Pancreas (tissue), 10 donors: ENCODE measurements at regions not wholly inside any gene's neighbourhood (a gene's known extent, or its start where the extent isn't known, plus 50 kb on each side); places are given as distances from the start of the nearest gene placed in this dataset.

Experiments
- ATAC-seq, 4 donors: fragments of 200-7000 bp; cut with Tn5 transposase; one replicate each; pipeline versions ENCODE4 v1.8.0 to v1.9.1; 2020; ENCODE audit warnings: mild to moderate bottlenecking in 4 of 4, moderate library complexity in 4 of 4
- DNase-seq, 6 donors: peaks; one replicate each; pipeline ENCODE4 v3.0.0-alpha.2; 2020
- FAIRE-seq: peaks from 2 replicates; lab custom pipeline; 2012; peaks lifted over from hg19 to GRCh38; lab: Jason Lieb, UNC
- H3K27ac ChIP-seq, 4 donors: fragments of 200-600 bp; sonication (generic); 1 replicate in 3 of 4; 2 replicates in 1 of 4; pipeline versions ENCODE4 v1.5.0 to v1.8.0; 2020
- H3K27me3 ChIP-seq, 4 donors: fragments of 200-600 bp; one replicate each; pipeline ENCODE4 v1.8.0; 2021
- H3K36me3 ChIP-seq, 3 donors: fragments of 200-600 bp; sonication (generic) in 1 of 3; one replicate each; pipeline versions ENCODE4 v1.5.0 to v1.8.0; 2020 to 2021
- H3K4me1 ChIP-seq, 3 donors: fragments of 200-600 bp; one replicate each; pipeline ENCODE4 v1.8.0; 2021
- H3K4me3 ChIP-seq, 4 donors: fragments of 200-600 bp; sonication (generic) in 2 of 4; one replicate each; pipeline versions ENCODE4 v1.5.0 to v1.8.0; 2020 to 2021
- H3K9me3 ChIP-seq, 4 donors: fragments of 200-600 bp; one replicate each; pipeline ENCODE4 v1.8.0; 2021
- CTCF ChIP-seq, 4 donors: fragments of 200-600 bp; sonication (generic) in 3 of 4; IDR thresholded peaks; one replicate each; pipeline versions ENCODE4 v1.5.0 to v1.8.0; 2021; ENCODE audit warnings: antibody characterized with exemption in 4 of 4
- WGBS, 2 donors: extraction: QIAGEN DNeasy Blood & Tissue Kit; methylation state at CpG; one replicate each; pipeline ENCODE4 v1.1.7; 2013; 5-methylcytosine and 5-hydroxymethylcytosine counted together
- intact Hi-C, 3 donors: fragments of 100-400 bp; cut with DNase I; formaldehyde crosslinking; loops; one replicate each; pipeline versions ENCODE4 v1.11.1 to v1.14.2; 2022
- donor health status: healthy with polysubstance abuse.
- donor health status: DM: no; HTN: no; CAD: no; lungs with moderate emphysema.
- donor health status: DM: no; HTN: no; CAD: no.
- donor health status: control.
- donor health status: control.
- donor health status: Bipolar disorder and iron deficiency.
- donor health status: DM: yes; HTN: yes; CAD: no.
- donor health status: DM: no; HTN: no; CAD: no.
- donor health status: DM: no; HTN: no; CAD: no.
- donor health status: DM: yes; HTN: yes; CAD: no.

GRCh38 chr17:79361873-79362771, 248.7 kb downstream of the RBFOX3 start:
- no peak for FAIRE-seq
- no peak for ATAC-seq
- TF ChIP-seq CTCF (IDR thresholded peaks at IDR 0.05): no peak
- Histone ChIP-seq H3K36me3 (no peaks in the 10 kb centered on the region), H3K27me3 (peaks cover 0 to 11% (median 0%) of the 10 kb centered on the region in 4 donors), H3K4me3 (no peak overlapping the region), H3K4me1 (no peaks in the 10 kb centered on the region), H3K9me3 (no peaks in the 10 kb centered on the region), H3K27ac (no peak overlapping the region)
- 21 to 29% methylated on average over 29 of the region's 29 CpGs for WGBS, 2 donors
- DNase-seq: no peak
- intact Hi-C loops: no loop called here

- 40 to 52% methylated on average over 12 of the region's 12 CpGs for WGBS, 2 donors
- no peak for FAIRE-seq
- no peak for DNase-seq
- Histone ChIP-seq H3K36me3 (no peaks in the 10 kb centered on the region), H3K27me3 (peaks cover 0 to 15% (median 0%) of the 10 kb centered on the region in 4 donors), H3K4me3 (no peak overlapping the region), H3K9me3 (no peaks in the 10 kb centered on the region), H3K4me1 (no peaks in the 10 kb centered on the region), H3K27ac (no peak overlapping the region)
- no peak for TF ChIP-seq CTCF (IDR thresholded peaks at IDR 0.05)
- intact Hi-C loops: no loop called here
- ATAC-seq: no peak
Observed at GRCh38 chr17:79361221-79361734, 249.6 kb downstream of the RBFOX3 start.

GRCh38 chr17:79360196-79360595, 250.7 kb downstream of the RBFOX3 start:
- no peaks in the 10 kb centered on the region for H3K36me3 ChIP-seq
- H3K4me3 ChIP-seq: no peak overlapping the region
- H3K4me1 ChIP-seq: no peaks in the 10 kb centered on the region
- 65 to 77% methylated on average over 17 of the region's 17 CpGs for WGBS, 2 donors
- ATAC-seq: no peak
- DNase-seq: no peak
- H3K27me3 ChIP-seq: peaks cover 0 to 13% (median 0%) of the 10 kb centered on the region in 4 donors
- intact Hi-C loops: no loop called here
- no peak for FAIRE-seq
- no peak overlapping the region for H3K27ac ChIP-seq
- no peak for TF ChIP-seq CTCF (IDR thresholded peaks at IDR 0.05)
- H3K9me3 ChIP-seq: no peaks in the 10 kb centered on the region

- no peak for TF ChIP-seq CTCF (IDR thresholded peaks at IDR 0.05)
- 50 to 59% methylated on average over 16 of the region's 16 CpGs for WGBS, 2 donors
- peaks cover 0 to 13% (median 0%) of the 10 kb centered on the region in 4 donors for H3K27me3 ChIP-seq
- H3K9me3 ChIP-seq: no peaks in the 10 kb centered on the region
- H3K27ac ChIP-seq: no peak overlapping the region
- ATAC-seq (no peak), FAIRE-seq (no peak), DNase-seq (no peak)
- no peaks in the 10 kb centered on the region for H3K36me3 ChIP-seq
- H3K4me1 ChIP-seq: no peaks in the 10 kb centered on the region
- no peak overlapping the region for H3K4me3 ChIP-seq
- intact Hi-C loops: no loop called here
Observed at GRCh38 chr17:79356839-79357447, 253.9 kb downstream of the RBFOX3 start.
